ENCODE measurements at regions not wholly inside any gene's neighbourhood (a gene's known extent, or its start where the extent isn't known, plus 50 kb on each side); places are given as distances from the start of the nearest gene placed in this dataset.

GRCh38 chr5:147045290-147045689 lies 166.7 kb upstream of the PPP2R2B start:
- TF ChIP-seq CTCF (IDR thresholded peaks at IDR 0.05), result no peak
- no peak for TF ChIP-seq POLR2AphosphoS5 (IDR thresholded peaks at IDR 0.05)

All from suprapubic skin (tissue), 3 donors.